22Rv1 (cell line): ENCODE measurements at regions not wholly inside any gene's neighbourhood (a gene's known extent, or its start where the extent isn't known, plus 50 kb on each side); places are given as distances from the start of the nearest gene placed in this dataset.

ENCODE experiments used
- CTCF ChIP-seq: fragments of 450-650 bp; IDR thresholded peaks from 2 replicates; pipeline ENCODE4 v1.5.1; 2017; ENCODE audit warnings: mild to moderate bottlenecking
- ZFX ChIP-seq: fragments of 450-650 bp; IDR thresholded peaks from 2 replicates; pipeline ENCODE4 v1.6.1; 2017; ENCODE audit warnings: antibody characterized with exemption, borderline replicate concordance

DNA sequence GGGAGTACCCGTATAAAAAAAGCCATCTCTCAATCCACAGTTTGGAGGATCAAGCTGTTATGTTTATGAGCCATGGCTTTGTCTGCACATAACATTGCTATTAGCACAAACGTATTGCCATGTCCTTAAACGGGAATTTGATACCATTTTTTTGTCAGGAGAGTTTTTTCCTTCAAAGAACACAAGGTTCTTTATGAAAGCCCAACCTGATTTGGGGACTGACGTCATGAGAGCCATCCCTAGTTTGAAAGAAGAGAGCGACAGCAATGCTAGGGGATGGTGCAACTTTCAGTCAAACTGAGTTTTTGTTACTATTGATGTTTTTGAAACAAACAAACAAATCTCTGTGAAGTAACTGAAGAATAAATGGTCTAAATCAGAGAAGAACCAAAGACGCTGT, 376.6 kb downstream of the EIPR1 start:
- TF ChIP-seq CTCF = no peak
- no peak for TF ChIP-seq ZFX
